ENCODE measurements at regions not wholly inside any gene's neighbourhood (a gene's known extent, or its start where the extent isn't known, plus 50 kb on each side); places are given as distances from the start of the nearest gene placed in this dataset.

DNA sequence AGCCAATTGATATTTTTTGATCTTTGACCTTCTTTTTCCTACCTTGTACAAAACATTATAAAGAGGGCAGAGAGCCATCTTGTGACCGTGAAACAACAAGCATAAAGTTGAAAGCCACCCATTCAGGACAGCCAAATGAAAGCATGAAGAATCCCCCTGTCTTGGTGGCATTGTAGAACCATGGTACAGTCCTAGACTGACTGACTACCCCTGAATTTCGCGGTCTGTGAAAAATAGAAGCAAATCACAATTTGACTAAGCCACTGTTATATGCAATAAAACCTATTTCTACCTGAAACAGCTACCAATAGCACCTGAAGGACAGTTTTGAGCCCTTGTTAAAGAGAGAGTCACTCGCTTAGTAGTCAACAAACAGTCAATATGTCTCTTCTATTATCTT is 527.4 kb downstream of the MID1IP1 start:
- DNase-seq (ENCODE audit: low read depth in 2 of 2) = no peak

DNA sequence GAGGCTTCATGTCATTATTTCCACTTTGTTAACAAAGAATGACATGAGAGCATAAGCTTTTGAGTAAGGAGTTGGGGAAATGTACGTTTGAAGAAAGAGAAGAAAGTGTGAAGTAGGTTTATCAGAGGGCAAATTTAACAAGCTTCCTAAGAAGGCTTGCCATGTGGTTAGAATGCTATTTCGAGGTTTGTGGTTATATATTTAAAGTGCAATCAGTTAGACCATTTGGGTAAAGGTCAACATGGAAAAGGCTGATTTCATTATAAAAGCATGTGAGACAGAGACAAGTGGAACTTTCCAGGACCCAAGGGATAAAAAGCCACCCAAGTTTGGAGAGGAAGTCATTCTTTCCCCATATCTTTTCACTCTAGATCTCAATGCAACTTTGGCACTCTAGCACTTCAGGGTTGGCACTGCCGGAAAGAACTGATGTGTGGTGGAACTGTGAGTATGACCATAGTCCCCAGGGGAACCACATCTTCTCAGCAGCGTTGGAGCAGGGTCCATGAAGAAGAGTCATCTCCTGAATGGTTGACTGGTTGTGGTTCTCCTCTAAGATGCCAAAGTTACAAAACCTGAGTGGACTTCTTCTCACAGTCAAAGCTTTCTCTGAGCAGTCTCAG is 529.9 kb downstream of the MID1IP1 start:
- no peak for DNase-seq (ENCODE audit: low read depth in 2 of 2)

DNA sequence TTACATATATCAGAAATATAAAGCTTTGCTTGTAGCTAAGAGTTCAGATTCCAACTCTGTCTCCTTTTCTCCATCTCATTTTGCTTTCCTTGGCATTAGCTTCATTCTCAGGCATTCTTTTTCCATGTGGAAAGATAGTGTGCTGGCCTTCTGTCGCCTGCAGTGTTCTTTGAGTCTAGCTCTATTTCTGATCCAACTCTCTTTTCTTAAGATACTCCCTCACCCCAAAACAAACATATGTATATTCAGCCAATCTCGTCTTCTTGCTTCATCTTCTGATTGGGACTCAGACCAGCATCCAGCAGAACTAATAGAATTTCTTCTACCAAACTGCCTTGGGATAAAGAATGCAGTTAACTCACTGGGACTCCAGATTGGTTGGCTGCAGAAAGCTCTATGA is 532.2 kb downstream of the MID1IP1 start:
- no peak for DNase-seq (ENCODE audit: low read depth in 2 of 2)

DNA sequence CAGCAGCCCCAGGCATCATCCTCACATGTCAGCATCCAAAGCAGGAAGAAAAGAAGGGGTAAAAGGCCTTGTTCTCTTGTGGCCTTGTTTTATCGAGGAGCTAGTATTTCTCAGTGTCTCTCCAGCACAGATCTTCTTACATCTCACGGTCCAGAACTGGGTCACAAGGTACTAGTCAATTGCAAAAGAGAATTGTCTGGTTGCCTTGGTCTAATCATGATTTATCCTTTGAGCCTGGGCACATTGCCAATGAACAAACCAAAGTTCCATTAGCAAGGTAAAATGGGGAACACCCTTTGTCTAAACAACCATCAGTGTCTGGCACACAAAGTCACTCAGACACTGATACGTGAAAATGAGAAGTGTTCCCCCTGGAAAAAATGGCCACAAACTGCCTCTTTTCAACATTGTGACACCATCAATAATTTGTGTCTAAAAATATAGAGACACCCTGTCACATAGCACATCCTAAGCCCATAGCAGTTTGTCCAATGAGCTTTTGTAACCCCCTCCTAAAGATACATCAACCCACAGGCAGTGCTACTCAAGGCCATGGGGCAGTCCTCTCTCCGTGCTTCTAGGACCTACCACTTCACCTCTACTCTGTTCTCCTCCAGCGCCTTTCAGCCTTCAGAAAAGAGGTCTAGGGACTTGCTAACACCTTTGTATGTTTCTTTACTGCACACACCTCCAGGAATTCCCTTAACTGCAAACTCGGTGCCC is 534.4 kb downstream of the MID1IP1 start:
- DNase-seq (ENCODE audit: low read depth in 2 of 2) = no peak

DNA sequence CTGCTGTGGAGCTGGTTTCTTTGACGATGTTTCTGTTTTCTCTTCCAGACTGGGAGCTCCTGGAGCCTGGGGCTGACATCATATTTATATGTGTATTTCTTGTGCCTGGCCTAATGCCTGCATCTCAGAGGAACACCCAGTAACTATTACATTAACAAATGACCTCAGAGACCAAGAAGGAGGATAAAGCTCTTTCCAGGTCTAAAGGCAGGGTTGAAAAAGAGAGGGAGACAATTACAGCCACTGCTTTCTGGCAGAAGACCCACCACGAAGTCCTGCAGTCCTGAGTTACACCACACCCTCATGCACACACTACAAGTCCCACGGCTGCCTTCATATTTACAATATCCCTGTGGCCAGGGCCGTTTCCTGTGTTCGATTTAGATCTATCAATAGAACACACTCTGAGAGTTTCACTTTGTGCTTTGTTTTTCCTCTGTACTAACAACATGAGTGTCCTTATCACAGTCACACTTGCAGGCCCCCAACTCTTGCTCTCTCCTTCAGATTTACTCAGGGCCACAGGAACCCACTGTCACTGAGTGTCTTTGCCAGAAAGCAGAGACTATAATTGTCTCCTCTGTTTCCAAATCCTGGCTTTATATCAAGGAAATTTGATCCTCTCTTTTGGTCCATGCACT is 535.5 kb downstream of the MID1IP1 start:
- DNase-seq (ENCODE audit: low read depth in 2 of 2) = no peak

DNA sequence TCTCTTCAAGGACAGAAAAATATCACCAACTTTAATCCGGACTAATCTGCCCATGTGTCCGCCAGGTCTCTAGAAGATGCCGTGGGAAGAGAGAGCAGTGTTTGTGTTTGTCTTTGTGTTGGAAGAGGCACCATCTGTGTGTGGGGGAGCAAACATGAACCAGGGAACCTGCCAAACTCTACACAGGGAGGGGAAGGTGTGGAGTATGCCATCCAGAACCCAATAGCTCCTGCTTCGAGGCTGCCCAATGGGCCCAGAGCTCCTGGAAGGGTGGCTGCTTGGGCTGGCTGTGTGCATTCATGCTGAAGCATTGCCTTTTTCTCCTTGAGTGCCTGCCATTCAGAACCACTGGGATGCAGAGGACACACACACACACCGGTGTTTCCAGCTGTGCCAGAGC is 536.2 kb downstream of the MID1IP1 start:
- DNase-seq (ENCODE audit: low read depth in 2 of 2) = no peak

DNA sequence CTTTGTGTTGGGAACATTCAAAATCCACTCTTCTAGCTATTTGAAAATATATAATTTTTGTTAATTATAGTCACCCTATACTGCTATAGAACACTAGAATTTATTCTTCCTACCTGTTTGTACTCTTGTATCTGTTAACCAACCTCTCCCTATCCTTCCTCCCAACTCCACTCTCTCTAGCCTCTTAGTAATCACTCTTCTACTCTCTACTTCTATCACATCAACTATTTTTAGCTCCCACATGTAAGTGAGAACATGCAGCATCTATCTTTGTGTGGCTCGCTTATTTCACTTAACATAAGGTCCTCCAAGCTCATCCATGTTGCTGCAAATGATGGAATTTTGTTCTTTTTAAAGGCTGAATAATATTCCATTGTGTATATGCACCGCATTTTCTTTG is 537.3 kb downstream of the MID1IP1 start:
- DNase-seq (ENCODE audit: low read depth in 2 of 2) = no peak

DNA sequence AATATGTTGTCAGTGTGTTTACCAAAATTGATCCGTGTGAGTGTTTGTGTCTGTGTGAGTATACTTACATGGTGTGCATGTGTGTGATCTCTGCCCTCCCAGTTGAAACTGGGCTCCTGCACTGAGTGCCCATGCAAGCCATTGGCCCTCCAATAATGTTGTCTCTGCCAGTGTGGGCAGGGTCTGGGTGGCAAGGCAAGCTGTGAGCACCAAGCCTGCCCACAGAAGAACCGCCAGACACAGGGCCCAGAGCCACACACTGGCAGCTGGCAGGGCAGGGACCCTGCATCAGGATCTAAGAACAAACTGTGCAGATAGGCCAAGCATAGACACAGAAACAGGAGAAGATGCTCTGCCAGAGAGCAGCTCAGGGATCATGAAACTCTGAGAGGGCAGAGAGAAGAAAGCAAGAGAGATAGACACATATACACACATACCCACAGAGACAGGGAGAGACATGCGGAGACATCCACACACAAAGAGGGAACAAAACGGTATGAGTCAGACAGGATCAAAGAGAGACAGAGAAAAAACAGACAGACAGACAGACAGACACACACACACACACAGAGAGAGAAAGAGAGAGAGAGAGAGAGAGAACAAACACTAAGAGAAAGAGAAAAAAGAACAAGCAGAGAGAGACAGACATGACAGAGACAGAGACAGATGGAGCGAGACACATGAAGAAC is 555.0 kb downstream of the MID1IP1 start:
- DNase-seq (ENCODE audit: low read depth in 2 of 2) = no peak

DNA sequence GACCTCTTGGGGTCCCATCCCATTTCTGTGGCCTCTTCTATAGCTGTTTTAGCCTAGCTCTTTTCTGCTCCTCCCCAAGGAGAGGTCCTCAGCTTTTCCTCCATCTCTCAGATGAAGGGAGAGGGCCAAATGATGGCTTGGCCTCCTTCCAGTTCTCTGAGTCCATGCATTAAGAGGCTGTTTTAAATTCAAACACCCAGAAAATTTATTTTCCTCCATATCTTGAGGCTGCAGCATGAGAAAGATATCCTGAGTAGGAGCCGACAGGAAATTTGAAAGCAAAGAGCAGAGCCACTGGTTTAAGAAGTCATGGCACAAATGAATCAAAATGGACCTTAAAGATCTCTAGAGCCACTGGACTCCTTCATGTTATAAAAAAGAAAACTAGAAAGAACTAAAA is 558.8 kb downstream of the MID1IP1 start:
- DNase-seq (ENCODE audit: low read depth in 2 of 2) = no peak

DNA sequence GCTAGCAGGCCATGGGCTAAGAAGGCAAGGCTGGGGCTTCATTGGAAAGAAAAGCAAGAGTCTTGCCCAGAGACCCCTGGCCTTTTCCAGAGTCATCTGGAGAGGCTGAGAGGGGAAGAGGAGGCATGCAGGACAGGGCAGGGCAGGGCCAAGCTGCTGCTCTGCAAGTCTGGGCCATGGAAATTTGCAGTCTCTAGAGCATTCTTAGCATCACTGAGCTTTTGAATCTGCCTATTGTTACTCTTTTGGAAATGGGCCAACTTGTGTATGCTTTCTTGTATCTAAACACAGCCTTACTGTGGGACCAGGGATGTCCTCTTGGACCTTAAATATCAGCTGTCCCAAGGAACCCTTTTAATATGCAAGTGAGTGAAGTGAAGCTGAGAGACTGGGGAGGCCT is 560.5 kb downstream of the MID1IP1 start:
- DNase-seq (ENCODE audit: low read depth in 2 of 2) = no peak

DNA sequence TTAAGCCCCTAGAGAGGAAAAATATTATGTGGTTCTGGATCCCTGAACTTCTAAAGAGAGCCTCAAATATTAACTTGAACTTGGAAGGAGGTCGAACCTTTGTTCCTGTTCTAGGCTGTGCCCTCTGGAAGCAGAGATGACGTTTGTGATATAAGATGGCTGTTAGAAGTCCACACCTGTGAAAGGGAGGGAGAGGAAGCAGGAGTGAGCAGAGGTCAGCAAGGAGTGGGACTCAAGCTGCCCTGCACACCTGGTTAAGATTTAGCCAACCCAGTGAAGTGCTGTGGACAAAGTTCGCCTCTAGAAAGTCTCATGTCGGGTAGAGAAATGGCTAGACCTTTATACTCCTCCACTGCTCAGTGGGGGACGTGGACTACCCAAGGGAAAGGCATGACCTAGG is 566.2 kb downstream of the MID1IP1 start:
- DNase-seq (ENCODE audit: low read depth in 2 of 2) = no peak

DNA sequence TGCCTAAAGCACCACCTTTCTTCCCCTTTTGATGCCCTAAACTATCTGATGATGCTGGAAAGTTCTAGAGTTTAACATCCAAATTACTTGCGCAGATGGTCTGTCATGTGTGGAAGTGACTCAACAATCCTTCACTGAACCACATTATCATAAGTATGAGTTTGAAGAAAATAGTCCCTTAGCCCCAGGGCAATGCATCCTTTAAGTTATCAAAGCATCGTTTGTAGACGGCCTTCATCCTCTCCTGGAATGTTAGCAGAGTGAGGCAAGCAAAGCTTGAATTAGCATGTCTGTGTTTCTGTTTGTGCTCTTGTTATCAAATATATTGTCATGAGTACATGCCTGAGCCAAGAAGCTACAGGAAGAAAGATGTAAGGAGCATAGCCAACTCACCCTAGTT is 570.9 kb downstream of the MID1IP1 start:
- DNase-seq (ENCODE audit: low read depth in 2 of 2) = no peak

DNA sequence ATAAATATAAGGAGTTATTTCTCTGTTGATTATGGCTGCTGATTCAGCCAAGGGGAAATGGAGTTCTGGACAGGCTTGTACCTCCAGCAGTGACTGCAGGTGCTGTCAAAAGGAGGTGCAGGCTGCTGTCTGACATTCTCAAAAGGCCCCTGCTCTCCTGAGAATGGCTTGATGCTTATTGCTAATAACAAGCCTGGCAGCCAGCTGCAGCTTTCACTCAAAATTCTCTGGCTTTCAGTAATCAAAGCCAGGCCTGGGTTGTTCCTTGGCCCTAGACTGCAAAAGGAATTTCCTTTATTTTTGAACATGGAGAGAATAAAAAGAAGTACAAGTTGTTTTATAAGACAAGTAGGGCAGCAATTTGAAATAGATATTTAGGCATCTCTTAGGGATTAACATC is 575.9 kb downstream of the MID1IP1 start:
- no peak for DNase-seq (ENCODE audit: low read depth in 2 of 2)

DNA sequence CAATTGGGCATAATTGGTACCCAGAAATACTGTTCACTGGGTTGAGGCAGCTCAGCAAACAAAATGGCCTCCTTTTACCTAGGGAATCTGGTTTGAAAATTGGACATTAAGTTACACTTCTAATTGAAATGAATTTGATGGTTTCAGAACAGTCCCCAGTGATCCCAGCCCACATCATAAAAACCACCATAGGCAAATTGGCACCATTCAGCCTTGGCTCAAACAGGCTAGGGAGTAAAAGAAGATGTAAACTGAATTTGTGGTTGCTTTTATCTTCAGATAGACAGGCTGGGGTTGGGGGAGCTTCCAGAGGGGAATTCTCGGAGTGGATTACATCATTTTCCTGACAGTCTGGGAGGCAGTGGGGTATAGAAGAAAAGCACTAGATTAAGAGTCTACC is 576.5 kb downstream of the MID1IP1 start:
- no peak for DNase-seq (ENCODE audit: low read depth in 2 of 2)

DNA sequence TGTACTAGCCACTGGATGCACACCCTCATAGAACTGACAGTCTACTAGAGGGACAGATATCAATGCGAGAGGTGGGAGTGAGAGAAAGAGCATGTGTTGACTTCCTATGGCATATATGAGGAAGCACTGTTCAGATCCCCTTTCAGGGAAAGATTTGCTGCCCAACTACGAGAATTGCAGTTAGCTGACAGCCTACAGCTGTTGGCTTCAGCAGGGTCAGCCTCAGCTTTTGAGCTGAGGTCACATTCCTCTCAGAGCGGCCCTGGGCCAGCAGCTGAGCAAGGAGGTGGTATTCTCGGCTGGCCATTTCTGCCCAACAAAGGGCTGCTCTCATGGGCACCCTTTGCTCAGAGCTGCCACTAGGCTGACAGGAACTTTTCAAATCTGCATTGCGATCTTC is 580.2 kb downstream of the MID1IP1 start:
- DNase-seq (ENCODE audit: low read depth in 2 of 2) = no peak

DNA sequence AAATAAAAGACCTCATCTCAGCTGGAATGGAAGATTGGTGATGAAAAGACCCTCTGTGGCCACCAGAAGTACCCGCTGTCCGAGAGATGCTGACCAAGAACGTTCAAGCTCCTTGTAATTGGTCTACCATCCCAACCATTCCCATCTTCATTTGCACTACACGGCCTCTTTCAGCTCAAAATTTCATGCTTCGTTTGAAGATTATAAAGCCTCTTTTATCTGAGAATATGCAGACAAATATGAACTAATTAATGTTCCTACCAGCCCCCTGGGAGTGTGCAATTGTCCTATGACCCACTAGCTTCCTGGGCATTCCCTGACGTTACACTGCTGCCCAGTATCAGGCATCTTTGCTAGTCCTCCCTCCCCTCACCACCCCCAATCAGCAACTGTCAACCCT is 583.7 kb downstream of the MID1IP1 start:
- no peak for DNase-seq (ENCODE audit: low read depth in 2 of 2)

DNA sequence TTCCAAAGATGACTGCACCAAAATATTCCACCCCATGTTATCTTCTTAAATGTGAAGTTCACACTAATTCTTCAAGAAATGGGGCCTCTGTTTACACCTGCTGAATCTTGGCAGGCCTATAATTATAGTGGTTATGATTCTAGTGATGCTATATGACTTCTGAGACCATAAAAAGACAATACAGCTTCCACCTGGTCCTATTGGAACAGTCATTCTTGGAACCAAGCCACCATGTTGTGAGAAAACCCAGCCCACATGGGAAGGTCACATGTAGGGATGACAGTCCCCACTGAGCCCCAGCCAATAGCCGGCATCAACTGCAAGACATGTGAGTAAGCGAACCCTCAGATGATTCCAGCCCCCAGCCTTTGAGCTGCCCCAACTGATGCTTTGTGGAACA is 587.5 kb downstream of the MID1IP1 start:
- no peak for DNase-seq (ENCODE audit: low read depth in 2 of 2)

DNA sequence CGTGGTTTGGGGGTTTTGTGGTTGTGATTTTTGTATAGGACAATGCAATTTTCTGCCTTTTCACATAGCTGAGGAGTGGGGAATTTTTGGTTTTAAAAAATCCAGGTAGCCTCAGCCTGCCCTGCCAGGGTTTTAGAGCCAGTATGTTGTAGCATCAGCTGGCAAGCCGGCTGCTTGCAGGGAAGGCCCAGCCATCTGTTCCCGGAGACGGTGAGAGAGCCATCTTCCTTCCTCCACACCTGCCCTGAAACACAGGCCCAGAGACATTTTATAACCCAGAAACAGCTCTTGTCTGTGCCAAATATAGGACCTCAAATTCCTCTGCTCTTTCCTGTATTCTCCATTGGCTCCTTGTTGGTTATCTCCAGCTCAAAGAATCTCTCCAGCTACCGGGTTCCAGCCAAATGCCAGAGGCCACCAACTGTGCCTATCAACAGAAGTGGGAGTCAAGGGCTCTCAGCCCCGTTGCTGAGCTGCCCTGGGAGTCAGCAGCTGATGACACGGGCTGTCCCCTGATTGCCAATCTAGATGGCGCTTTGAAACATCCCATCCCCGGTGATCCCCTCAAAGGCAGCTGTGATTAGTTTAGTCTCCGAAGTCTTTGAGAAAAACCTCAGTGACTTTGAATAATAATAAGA is 595.2 kb downstream of the MID1IP1 start:
- DNase-seq (ENCODE audit: low read depth in 2 of 2) = no peak

DNA sequence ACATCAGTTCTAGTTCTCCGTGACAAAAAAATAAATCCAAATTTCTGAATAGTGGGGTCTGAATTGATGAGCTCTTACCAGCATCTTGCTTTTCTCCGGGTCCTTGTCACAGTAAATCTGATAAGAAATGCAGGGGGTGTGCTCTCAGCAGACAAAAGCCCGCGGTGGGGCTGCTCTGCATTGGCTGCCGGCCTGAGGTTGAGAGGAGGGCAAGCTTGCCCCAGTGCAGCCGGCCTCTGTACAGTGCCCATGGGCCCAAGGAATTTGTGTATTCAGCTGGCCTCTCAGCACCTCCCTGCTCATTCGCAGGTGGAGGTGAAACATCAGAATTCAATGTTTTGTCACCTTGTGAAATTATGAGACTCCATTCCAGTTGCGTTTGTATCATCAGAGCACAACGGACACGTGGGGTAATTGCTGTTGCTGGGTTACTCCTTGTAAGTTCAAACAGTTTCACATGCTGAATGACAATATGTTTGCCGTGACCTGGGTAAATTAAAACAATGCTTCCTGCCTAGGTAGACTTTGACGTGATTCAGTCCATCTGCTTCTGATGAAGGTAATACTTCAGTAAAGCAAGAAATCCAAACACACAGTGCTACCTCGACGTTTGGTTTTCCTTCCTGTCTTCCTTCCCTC is 596.4 kb downstream of the MID1IP1 start:
- no peak for DNase-seq (ENCODE audit: low read depth in 2 of 2)

DNA sequence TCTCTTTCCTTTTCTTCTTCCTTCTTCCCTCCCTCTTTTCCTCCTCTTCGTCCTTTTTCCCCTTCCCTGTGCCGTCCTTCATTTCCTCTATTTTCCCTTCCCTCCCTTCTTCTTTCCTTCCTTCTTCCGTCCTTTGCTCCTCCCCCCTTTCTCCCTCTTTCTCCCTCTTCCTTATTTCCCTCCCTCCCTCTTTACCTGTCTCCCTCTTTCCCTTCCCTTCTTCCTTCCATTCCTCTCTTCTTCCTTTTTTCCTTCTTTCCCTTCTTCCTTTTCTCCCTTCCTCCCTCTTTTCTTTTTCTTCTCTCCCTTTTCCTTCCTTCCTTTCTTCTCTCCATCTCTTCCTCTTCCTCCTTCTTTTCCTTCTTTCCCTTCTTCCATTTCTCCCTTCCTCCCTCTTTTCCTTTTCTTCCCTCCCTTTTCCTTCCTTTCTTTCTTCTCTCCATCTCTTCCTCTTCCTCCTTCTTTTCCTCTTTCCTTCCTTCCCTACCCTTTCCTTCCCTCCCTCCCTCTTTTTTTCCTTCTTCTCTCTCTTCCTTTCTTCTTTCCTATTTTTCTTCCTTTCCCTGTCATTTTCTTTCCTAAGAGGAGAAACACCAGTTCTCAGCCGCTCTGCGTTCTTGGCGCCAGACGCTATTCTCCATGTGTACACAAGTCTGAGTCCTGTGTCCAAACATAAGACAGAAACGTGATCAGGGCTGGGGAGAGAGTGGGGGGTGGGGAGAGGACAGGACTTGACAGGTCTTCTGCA is 597.1 kb downstream of the MID1IP1 start:
- no peak for DNase-seq (ENCODE audit: low read depth in 2 of 2)

DNA sequence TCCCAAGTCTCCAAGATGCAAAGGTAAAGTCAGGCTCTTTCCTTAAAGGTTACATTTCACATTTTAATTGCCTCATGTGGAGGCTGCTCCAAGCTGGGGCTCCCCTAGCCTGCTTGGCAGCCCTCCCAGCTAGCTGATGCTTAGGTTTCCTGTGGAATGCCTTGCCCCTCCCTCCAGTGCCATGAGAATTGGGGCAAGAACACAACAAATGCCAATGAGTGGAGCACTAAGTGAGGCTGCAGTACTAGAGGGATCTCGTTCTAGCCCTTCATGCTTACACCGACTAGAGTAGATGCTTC is 597.7 kb downstream of the MID1IP1 start:
- DNase-seq (ENCODE audit: low read depth in 2 of 2) = no peak

All from fibroblast of skin of left quadriceps (primary cell).